MM.1S (cell line): ENCODE measurements at regions not wholly inside any gene's neighbourhood (a gene's known extent, or its start where the extent isn't known, plus 50 kb on each side); places are given as distances from the start of the nearest gene placed in this dataset.

Experiments used
- CTCF ChIP-seq: fragments of 300-600 bp; sonication (generic); IDR thresholded peaks from 2 replicates; pipeline ENCODE4 v1.5.1; 2016; ENCODE audit warnings: antibody characterized with exemption, low read length, mixed read lengths
- EZH2 ChIP-seq: fragments of 300-600 bp; sonication (generic); optimal IDR thresholded peaks from 2 replicates; pipeline ENCODE3; 2017; ENCODE audit warnings: low read depth, mild to moderate bottlenecking, antibody characterized with exemption, low read length, mixed read lengths
- EZH2phosphoT487 ChIP-seq: fragments of 300-600 bp; sonication (generic); IDR thresholded peaks from 2 replicates; pipeline ENCODE4 v1.6.1; 2018; ENCODE audit warnings: antibody characterized with exemption, low read length

- TF ChIP-seq CTCF (no peak), EZH2 (no peak), EZH2phosphoT487 (no peak)
Observed at GRCh38 chr3:64870876-64871646, 183.3 kb upstream of the ADAMTS9 start.
